ENCODE measurements at regions not wholly inside any gene's neighbourhood (a gene's known extent, or its start where the extent isn't known, plus 50 kb on each side); places are given as distances from the start of the nearest gene placed in this dataset.

DNA sequence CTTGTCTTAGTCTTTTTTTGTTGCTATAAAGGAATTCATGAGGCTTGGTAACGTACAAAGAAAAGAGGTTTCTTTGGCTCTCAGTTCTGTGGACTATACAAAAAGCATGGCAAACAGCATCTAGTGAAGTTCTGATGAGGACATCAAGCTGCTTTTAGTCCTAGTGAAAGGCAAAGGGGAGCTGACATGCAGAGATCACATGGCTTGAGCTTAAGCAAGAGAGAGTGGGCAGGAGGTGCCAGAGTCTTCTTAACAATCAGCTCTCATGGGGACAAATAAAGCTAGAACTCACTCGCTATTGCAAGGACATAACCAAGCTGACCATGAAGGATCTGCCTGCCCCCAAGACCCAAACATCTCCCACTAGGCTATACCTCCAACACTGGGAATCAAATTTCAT, 1063.1 kb downstream of the PCDH7 start:
- no peak overlapping the region for H3K4me3 ChIP-seq (ENCODE audit: low read depth, low read length, poor library complexity, severe bottlenecking)
- no peak overlapping the region for H2AFZ ChIP-seq (ENCODE audit: low read length)
- H4K20me1 ChIP-seq (ENCODE audit: insufficient read depth, low read length): no peaks in the 10 kb centered on the region
- no peaks in the 10 kb centered on the region for H3K9me2 ChIP-seq (ENCODE audit: low read depth, low read length)
- H3K4me1 ChIP-seq (ENCODE audit: insufficient read depth, low read length, severe bottlenecking): no peaks in the 10 kb centered on the region
- no peak overlapping the region for H3K4me2 ChIP-seq (ENCODE audit: low read length)
- no peak overlapping the region for H3K27ac ChIP-seq (ENCODE audit: low read depth, low read length, poor library complexity, severe bottlenecking)
- no peaks in the 10 kb centered on the region for H3K36me3 ChIP-seq (ENCODE audit: insufficient read depth, low read length)
- no peak overlapping the region for H3K9ac ChIP-seq (ENCODE audit: low read length)
- no peaks in the 10 kb centered on the region for H3K79me2 ChIP-seq (ENCODE audit: insufficient read depth, low read length)
- no peaks in the 10 kb centered on the region for H3K27me3 ChIP-seq (ENCODE audit: insufficient read depth, low read length)
- no peak for TF ChIP-seq EZH2 (IDR thresholded peaks at IDR 0.05; ENCODE audit: borderline replicate concordance, low read length)
- TF ChIP-seq, protein P1, sequence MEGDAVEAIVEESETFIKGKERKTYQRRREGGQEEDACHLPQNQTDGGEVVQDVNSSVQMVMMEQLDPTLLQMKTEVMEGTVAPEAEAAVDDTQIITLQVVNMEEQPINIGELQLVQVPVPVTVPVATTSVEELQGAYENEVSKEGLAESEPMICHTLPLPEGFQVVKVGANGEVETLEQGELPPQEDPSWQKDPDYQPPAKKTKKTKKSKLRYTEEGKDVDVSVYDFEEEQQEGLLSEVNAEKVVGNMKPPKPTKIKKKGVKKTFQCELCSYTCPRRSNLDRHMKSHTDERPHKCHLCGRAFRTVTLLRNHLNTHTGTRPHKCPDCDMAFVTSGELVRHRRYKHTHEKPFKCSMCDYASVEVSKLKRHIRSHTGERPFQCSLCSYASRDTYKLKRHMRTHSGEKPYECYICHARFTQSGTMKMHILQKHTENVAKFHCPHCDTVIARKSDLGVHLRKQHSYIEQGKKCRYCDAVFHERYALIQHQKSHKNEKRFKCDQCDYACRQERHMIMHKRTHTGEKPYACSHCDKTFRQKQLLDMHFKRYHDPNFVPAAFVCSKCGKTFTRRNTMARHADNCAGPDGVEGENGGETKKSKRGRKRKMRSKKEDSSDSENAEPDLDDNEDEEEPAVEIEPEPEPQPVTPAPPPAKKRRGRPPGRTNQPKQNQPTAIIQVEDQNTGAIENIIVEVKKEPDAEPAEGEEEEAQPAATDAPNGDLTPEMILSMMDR (IDR thresholded peaks at IDR 0.05; ENCODE audit: low read length): no peak
- H3K9me3 ChIP-seq (ENCODE audit: low read length): no peaks in the 10 kb centered on the region
- H3F3A ChIP-seq (ENCODE audit: insufficient read depth, low read length): no peaks in the 10 kb centered on the region

- no peaks in the 10 kb centered on the region for H4K20me1 ChIP-seq (ENCODE audit: insufficient read depth, low read length)
- no peaks in the 10 kb centered on the region for H3F3A ChIP-seq (ENCODE audit: insufficient read depth, low read length)
- H3K79me2 ChIP-seq (ENCODE audit: insufficient read depth, low read length): no peaks in the 10 kb centered on the region
- no peaks in the 10 kb centered on the region for H3K4me1 ChIP-seq (ENCODE audit: insufficient read depth, low read length, severe bottlenecking)
- no peak overlapping the region for H3K4me2 ChIP-seq (ENCODE audit: low read length)
- H3K9ac ChIP-seq (ENCODE audit: low read length): no peak overlapping the region
- no peaks in the 10 kb centered on the region for H3K36me3 ChIP-seq (ENCODE audit: insufficient read depth, low read length)
- no peaks in the 10 kb centered on the region for H3K9me3 ChIP-seq (ENCODE audit: low read length)
- no peaks in the 10 kb centered on the region for H3K9me2 ChIP-seq (ENCODE audit: low read depth, low read length)
- H3K4me3 ChIP-seq (ENCODE audit: low read depth, low read length, poor library complexity, severe bottlenecking): no peak overlapping the region
- H2AFZ ChIP-seq (ENCODE audit: low read length): no peak overlapping the region
- no peak for TF ChIP-seq EZH2 (IDR thresholded peaks at IDR 0.05; ENCODE audit: borderline replicate concordance, low read length)
- TF ChIP-seq, protein P1 (IDR thresholded peaks at IDR 0.05; ENCODE audit: low read length): no peak
- H3K27ac ChIP-seq (ENCODE audit: low read depth, low read length, poor library complexity, severe bottlenecking): no peak overlapping the region
- no peaks in the 10 kb centered on the region for H3K27me3 ChIP-seq (ENCODE audit: insufficient read depth, low read length)
Measured at GRCh38 chr4:31784558-31784957, 1064.4 kb downstream of the PCDH7 start.

GRCh38 chr4:31787701-31788100, 1067.5 kb downstream of the PCDH7 start:
- Histone ChIP-seq H3K4me2 (ENCODE audit: low read length) (no peak overlapping the region), H3K9me2 (ENCODE audit: low read depth, low read length) (no peaks in the 10 kb centered on the region), H3K27ac (ENCODE audit: low read depth, low read length, poor library complexity, severe bottlenecking) (no peak overlapping the region), H3K4me1 (ENCODE audit: insufficient read depth, low read length, severe bottlenecking) (no peaks in the 10 kb centered on the region), H3K36me3 (ENCODE audit: insufficient read depth, low read length) (no peaks in the 10 kb centered on the region), H3K9ac (ENCODE audit: low read length) (no peak overlapping the region), H3F3A (ENCODE audit: insufficient read depth, low read length) (no peaks in the 10 kb centered on the region), H2AFZ (ENCODE audit: low read length) (no peak overlapping the region), H3K27me3 (ENCODE audit: insufficient read depth, low read length) (no peaks in the 10 kb centered on the region), H3K79me2 (ENCODE audit: insufficient read depth, low read length) (no peaks in the 10 kb centered on the region), H4K20me1 (ENCODE audit: insufficient read depth, low read length) (no peaks in the 10 kb centered on the region), H3K4me3 (ENCODE audit: low read depth, low read length, poor library complexity, severe bottlenecking) (no peak overlapping the region), H3K9me3 (ENCODE audit: low read length) (no peaks in the 10 kb centered on the region)
- no peak for TF ChIP-seq EZH2 (IDR thresholded peaks at IDR 0.05; ENCODE audit: borderline replicate concordance, low read length)
- TF ChIP-seq, protein P1 (IDR thresholded peaks at IDR 0.05; ENCODE audit: low read length): no peak

Data from OCI-LY1 (cell line).